ENCODE measurements at regions not wholly inside any gene's neighbourhood (a gene's known extent, or its start where the extent isn't known, plus 50 kb on each side); places are given as distances from the start of the nearest gene placed in this dataset.

- H2BK15ac ChIP-seq (replicated peaks; ENCODE audit: low read depth) = no peak overlapping the region
- H3K27ac ChIP-seq (ENCODE audit: low read depth, low read length) = no peak overlapping the region
Measured at GRCh38 chr4:173821876-173822275, 291.8 kb upstream of the HAND2 start.

GRCh38 chr4:173821036-173821435 lies 291.0 kb upstream of the HAND2 start:
- Histone ChIP-seq H2BK15ac (replicated peaks; ENCODE audit: low read depth) (no peak overlapping the region), H3K79me1 (ENCODE audit: low read length) (no peaks in the 10 kb centered on the region), H3K79me2 (ENCODE audit: control insufficient read depth, insufficient read depth, low read length) (no peaks in the 10 kb centered on the region), H3K4me1 (ENCODE audit: control insufficient read depth, low read depth, low read length) (no peaks in the 10 kb centered on the region), H3K4me3 (ENCODE audit: low read length) (no peak overlapping the region), H3K18ac (ENCODE audit: low read length) (no peak overlapping the region), H3K27ac (ENCODE audit: low read depth, low read length) (no peak overlapping the region), H3K56ac (ENCODE audit: low read length) (no peak overlapping the region), H4K5ac (ENCODE audit: low read length) (no peak overlapping the region), H2AK5ac (ENCODE audit: low read length) (no peak overlapping the region), H3K27me3 (ENCODE audit: insufficient read depth, low read length, poor library complexity) (no peaks in the 10 kb centered on the region), H3K36me3 (ENCODE audit: control insufficient read depth, insufficient read depth, low read length) (no peaks in the 10 kb centered on the region), H2BK120ac (ENCODE audit: low read depth, low read length) (no peak overlapping the region), H3K23ac (ENCODE audit: low read length) (no peak overlapping the region), H2BK5ac (ENCODE audit: low read length) (no peak overlapping the region), H4K8ac (ENCODE audit: low read depth, low read length) (no peak overlapping the region), H3K4me2 (ENCODE audit: low read length) (no peak overlapping the region), H3K4ac (ENCODE audit: low read depth, low read length) (no peak overlapping the region), H3K9ac (ENCODE audit: low read length) (no peak overlapping the region)
- no peak for DNase-seq
- no CpG with 5 or more reads among the region's 1 CpG for WGBS (ENCODE audit: extremely low coverage, insufficient coverage, low lambda C conversion rate)

More at GRCh38 chr4:173821876-173822275, 291.8 kb upstream of the HAND2 start:
- H3K9ac ChIP-seq (ENCODE audit: low read length) = no peak overlapping the region
- H2BK5ac ChIP-seq (ENCODE audit: low read length) = no peak overlapping the region
- H3K56ac ChIP-seq (ENCODE audit: low read length) = no peak overlapping the region
- no peak overlapping the region for H3K4me3 ChIP-seq (ENCODE audit: low read length)
- H3K79me1 ChIP-seq (ENCODE audit: low read length) = no peaks in the 10 kb centered on the region
- no CpG with 5 or more reads among the region's 3 CpGs for WGBS (ENCODE audit: extremely low coverage, insufficient coverage, low lambda C conversion rate)
- H4K5ac ChIP-seq (ENCODE audit: low read length) = no peak overlapping the region
- no peak overlapping the region for H4K8ac ChIP-seq (ENCODE audit: low read depth, low read length)
- no peaks in the 10 kb centered on the region for H3K27me3 ChIP-seq (ENCODE audit: insufficient read depth, low read length, poor library complexity)
- no peak overlapping the region for H2BK120ac ChIP-seq (ENCODE audit: low read depth, low read length)
- H3K4me2 ChIP-seq (ENCODE audit: low read length) = no peak overlapping the region
- no peaks in the 10 kb centered on the region for H3K79me2 ChIP-seq (ENCODE audit: control insufficient read depth, insufficient read depth, low read length)
- no peak for DNase-seq
- no peak overlapping the region for H3K4ac ChIP-seq (ENCODE audit: low read depth, low read length)
- no peak overlapping the region for H2AK5ac ChIP-seq (ENCODE audit: low read length)
- no peaks in the 10 kb centered on the region for H3K4me1 ChIP-seq (ENCODE audit: control insufficient read depth, low read depth, low read length)
- no peaks in the 10 kb centered on the region for H3K36me3 ChIP-seq (ENCODE audit: control insufficient read depth, insufficient read depth, low read length)
- H3K18ac ChIP-seq (ENCODE audit: low read length) = no peak overlapping the region
- no peak overlapping the region for H3K23ac ChIP-seq (ENCODE audit: low read length)

DNA sequence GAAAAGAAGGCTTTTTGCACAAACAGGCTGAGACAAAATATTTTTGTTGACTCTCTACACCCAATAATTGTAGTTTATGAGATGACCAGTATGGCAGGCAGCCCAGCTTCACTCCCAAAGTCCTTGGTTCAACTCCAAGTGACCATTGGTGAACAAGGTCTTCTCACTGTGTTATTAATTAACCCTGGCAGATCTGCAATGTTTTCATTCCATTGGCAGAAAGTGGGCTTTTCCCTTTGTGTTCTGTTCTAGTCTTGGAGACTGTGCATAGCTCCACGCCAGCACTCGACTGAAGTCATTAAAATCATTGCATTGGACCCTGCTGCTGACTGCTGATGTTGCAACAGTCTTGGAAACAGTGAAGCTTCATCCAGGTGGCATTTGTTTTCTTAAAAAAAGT lies 277.3 kb upstream of the HAND2 start:
- Histone ChIP-seq H3K4ac (ENCODE audit: low read depth, low read length) (no peak overlapping the region), H2AK5ac (ENCODE audit: low read length) (no peak overlapping the region), H3K23ac (ENCODE audit: low read length) (no peak overlapping the region), H4K8ac (ENCODE audit: low read depth, low read length) (no peak overlapping the region), H2BK5ac (ENCODE audit: low read length) (no peak overlapping the region), H3K27ac (ENCODE audit: low read depth, low read length) (no peak overlapping the region), H3K79me1 (ENCODE audit: low read length) (no peaks in the 10 kb centered on the region), H4K5ac (ENCODE audit: low read length) (no peak overlapping the region), H3K36me3 (ENCODE audit: control insufficient read depth, insufficient read depth, low read length) (no peaks in the 10 kb centered on the region), H3K79me2 (ENCODE audit: control insufficient read depth, insufficient read depth, low read length) (no peaks in the 10 kb centered on the region), H2BK120ac (ENCODE audit: low read depth, low read length) (no peak overlapping the region), H2BK15ac (replicated peaks; ENCODE audit: low read depth) (no peak overlapping the region), H3K4me1 (ENCODE audit: control insufficient read depth, low read depth, low read length) (no peaks in the 10 kb centered on the region), H3K9ac (ENCODE audit: low read length) (no peak overlapping the region), H3K56ac (ENCODE audit: low read length) (no peak overlapping the region), H3K27me3 (ENCODE audit: insufficient read depth, low read length, poor library complexity) (no peaks in the 10 kb centered on the region), H3K4me3 (ENCODE audit: low read length) (no peak overlapping the region), H3K18ac (ENCODE audit: low read length) (no peak overlapping the region), H3K4me2 (ENCODE audit: low read length) (no peak overlapping the region)
- WGBS (ENCODE audit: extremely low coverage, insufficient coverage, low lambda C conversion rate) = no CpG with 5 or more reads among the region's 2 CpGs
- DNase-seq = no peak

DNA sequence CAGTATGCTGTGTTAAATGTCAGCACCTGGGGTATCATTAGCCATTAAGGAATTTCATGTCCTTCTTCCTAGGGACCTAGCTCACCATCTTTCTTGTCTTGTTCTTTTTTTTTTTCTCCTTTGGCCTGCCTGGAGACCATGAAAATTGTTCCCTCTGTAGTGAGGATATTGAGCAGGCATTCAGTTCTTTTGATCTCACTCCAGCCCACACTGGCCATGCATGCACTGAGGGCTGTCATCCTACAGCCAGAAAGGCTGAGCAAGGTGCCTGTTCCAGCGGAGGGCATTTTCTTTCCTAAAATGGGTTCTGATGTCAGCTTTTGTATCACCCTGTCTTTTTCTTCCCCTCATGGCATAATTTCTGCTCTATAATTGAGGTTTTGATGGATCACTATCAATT lies 275.9 kb upstream of the HAND2 start:
- no peak overlapping the region for H3K23ac ChIP-seq (ENCODE audit: low read length)
- H3K27me3 ChIP-seq (ENCODE audit: insufficient read depth, low read length, poor library complexity) = no peaks in the 10 kb centered on the region
- DNase-seq = no peak
- H2BK120ac ChIP-seq (ENCODE audit: low read depth, low read length) = no peak overlapping the region
- H3K79me2 ChIP-seq (ENCODE audit: control insufficient read depth, insufficient read depth, low read length) = no peaks in the 10 kb centered on the region
- H3K36me3 ChIP-seq (ENCODE audit: control insufficient read depth, insufficient read depth, low read length) = no peaks in the 10 kb centered on the region
- WGBS (ENCODE audit: extremely low coverage, insufficient coverage, low lambda C conversion rate) = no CpG with 5 or more reads among the region's 1 CpG
- no peak overlapping the region for H3K9ac ChIP-seq (ENCODE audit: low read length)
- no peak overlapping the region for H3K4me3 ChIP-seq (ENCODE audit: low read length)
- no peak overlapping the region for H3K56ac ChIP-seq (ENCODE audit: low read length)
- no peaks in the 10 kb centered on the region for H3K79me1 ChIP-seq (ENCODE audit: low read length)
- no peaks in the 10 kb centered on the region for H3K4me1 ChIP-seq (ENCODE audit: control insufficient read depth, low read depth, low read length)
- no peak overlapping the region for H3K4me2 ChIP-seq (ENCODE audit: low read length)
- H4K5ac ChIP-seq (ENCODE audit: low read length) = no peak overlapping the region
- no peak overlapping the region for H2AK5ac ChIP-seq (ENCODE audit: low read length)
- no peak overlapping the region for H3K4ac ChIP-seq (ENCODE audit: low read depth, low read length)
- no peak overlapping the region for H3K27ac ChIP-seq (ENCODE audit: low read depth, low read length)
- no peak overlapping the region for H3K18ac ChIP-seq (ENCODE audit: low read length)
- no peak overlapping the region for H2BK5ac ChIP-seq (ENCODE audit: low read length)
- no peak overlapping the region for H2BK15ac ChIP-seq (replicated peaks; ENCODE audit: low read depth)
- no peak overlapping the region for H4K8ac ChIP-seq (ENCODE audit: low read depth, low read length)

DNA sequence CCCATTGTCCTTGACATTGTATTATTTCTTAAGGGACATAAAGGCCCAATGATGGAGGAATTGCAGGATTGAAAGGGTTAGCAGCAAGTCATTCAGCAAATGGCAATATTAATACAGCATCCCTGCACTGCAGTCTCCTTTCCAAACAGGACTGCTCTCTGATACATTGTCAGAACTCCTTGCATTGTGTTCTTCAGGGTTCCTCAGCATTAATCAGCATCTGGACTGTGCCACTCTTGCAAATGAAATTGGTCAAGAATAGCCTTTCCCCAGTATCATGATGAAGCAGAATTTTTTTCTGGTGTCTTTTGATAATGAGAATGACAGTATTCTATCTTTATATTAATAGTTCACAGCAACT lies 272.6 kb upstream of the HAND2 start:
- Histone ChIP-seq H3K18ac (ENCODE audit: low read length) (no peak overlapping the region), H3K4me2 (ENCODE audit: low read length) (no peak overlapping the region), H3K79me2 (ENCODE audit: control insufficient read depth, insufficient read depth, low read length) (no peaks in the 10 kb centered on the region), H3K9ac (ENCODE audit: low read length) (no peak overlapping the region), H2BK5ac (ENCODE audit: low read length) (no peak overlapping the region), H2AK5ac (ENCODE audit: low read length) (no peak overlapping the region), H2BK15ac (replicated peaks; ENCODE audit: low read depth) (no peak overlapping the region), H3K4me1 (ENCODE audit: control insufficient read depth, low read depth, low read length) (no peaks in the 10 kb centered on the region), H3K56ac (ENCODE audit: low read length) (no peak overlapping the region), H3K23ac (ENCODE audit: low read length) (no peak overlapping the region), H4K8ac (ENCODE audit: low read depth, low read length) (no peak overlapping the region), H3K4ac (ENCODE audit: low read depth, low read length) (no peak overlapping the region), H3K79me1 (ENCODE audit: low read length) (no peaks in the 10 kb centered on the region), H3K4me3 (ENCODE audit: low read length) (no peak overlapping the region), H3K27me3 (ENCODE audit: insufficient read depth, low read length, poor library complexity) (no peaks in the 10 kb centered on the region), H3K27ac (ENCODE audit: low read depth, low read length) (no peak overlapping the region), H3K36me3 (ENCODE audit: control insufficient read depth, insufficient read depth, low read length) (no peaks in the 10 kb centered on the region), H2BK120ac (ENCODE audit: low read depth, low read length) (no peak overlapping the region), H4K5ac (ENCODE audit: low read length) (no peak overlapping the region)
- no peak for DNase-seq

- Histone ChIP-seq H4K5ac (ENCODE audit: low read length) (no peak overlapping the region), H3K4me1 (ENCODE audit: control insufficient read depth, low read depth, low read length) (no peaks in the 10 kb centered on the region), H3K27ac (ENCODE audit: low read depth, low read length) (no peak overlapping the region), H3K27me3 (ENCODE audit: insufficient read depth, low read length, poor library complexity) (no peaks in the 10 kb centered on the region), H3K79me2 (ENCODE audit: control insufficient read depth, insufficient read depth, low read length) (no peaks in the 10 kb centered on the region), H3K23ac (ENCODE audit: low read length) (no peak overlapping the region), H3K36me3 (ENCODE audit: control insufficient read depth, insufficient read depth, low read length) (no peaks in the 10 kb centered on the region), H3K18ac (ENCODE audit: low read length) (no peak overlapping the region), H2BK5ac (ENCODE audit: low read length) (no peak overlapping the region), H3K4me2 (ENCODE audit: low read length) (no peak overlapping the region), H3K4ac (ENCODE audit: low read depth, low read length) (no peak overlapping the region), H3K9ac (ENCODE audit: low read length) (no peak overlapping the region), H3K79me1 (ENCODE audit: low read length) (no peaks in the 10 kb centered on the region), H3K4me3 (ENCODE audit: low read length) (no peak overlapping the region), H2BK15ac (replicated peaks; ENCODE audit: low read depth) (no peak overlapping the region), H3K56ac (ENCODE audit: low read length) (no peak overlapping the region), H2BK120ac (ENCODE audit: low read depth, low read length) (no peak overlapping the region), H2AK5ac (ENCODE audit: low read length) (no peak overlapping the region), H4K8ac (ENCODE audit: low read depth, low read length) (no peak overlapping the region)
- DNase-seq = peak; percentile 14
- WGBS (ENCODE audit: extremely low coverage, insufficient coverage, low lambda C conversion rate) = no CpG with 5 or more reads among the region's 3 CpGs
Measured at GRCh38 chr4:173801876-173802661, 272.0 kb upstream of the HAND2 start.
